ENCODE measurements at regions not wholly inside any gene's neighbourhood (a gene's known extent, or its start where the extent isn't known, plus 50 kb on each side); places are given as distances from the start of the nearest gene placed in this dataset.

DNA sequence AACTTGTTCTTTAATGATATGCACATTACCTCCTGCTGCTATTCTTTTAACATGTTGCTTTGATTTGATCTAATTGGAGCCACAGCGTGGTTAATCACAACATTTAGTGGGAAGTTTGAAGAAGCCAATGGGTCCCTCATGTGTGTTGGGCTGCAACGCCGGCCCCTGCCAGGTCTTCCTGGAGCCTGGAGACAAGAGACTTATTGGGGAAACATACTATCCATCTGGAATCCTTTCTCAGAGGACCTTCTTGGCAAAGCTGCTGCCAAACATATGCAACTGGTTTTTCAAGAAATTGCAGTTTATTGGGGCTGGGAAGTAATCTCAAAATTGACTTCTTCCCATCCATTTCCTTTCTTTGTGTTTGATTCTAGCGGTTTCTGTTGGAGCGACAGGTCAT lies 396.3 kb upstream of the PROK2 start:
- H3K79me2 ChIP-seq (ENCODE audit: low read depth), result no peaks in the 10 kb centered on the region
- H3K9me3 ChIP-seq (ENCODE audit: insufficient read depth, low read depth), result no peaks in the 10 kb centered on the region
- no peaks in the 10 kb centered on the region for H4K20me1 ChIP-seq (ENCODE audit: insufficient read depth)
- no peaks in the 10 kb centered on the region for H3F3A ChIP-seq (ENCODE audit: insufficient read depth, low read depth)
- H3K36me3 ChIP-seq (ENCODE audit: low read depth), result no peaks in the 10 kb centered on the region
- H3K27me3 ChIP-seq (ENCODE audit: insufficient read depth, low read depth), result peaks cover 49% of the 10 kb centered on the region
- TF ChIP-seq EZH2 (IDR thresholded peaks at IDR 0.05; ENCODE audit: low read depth), result no peak
- TF ChIP-seq, protein P1, sequence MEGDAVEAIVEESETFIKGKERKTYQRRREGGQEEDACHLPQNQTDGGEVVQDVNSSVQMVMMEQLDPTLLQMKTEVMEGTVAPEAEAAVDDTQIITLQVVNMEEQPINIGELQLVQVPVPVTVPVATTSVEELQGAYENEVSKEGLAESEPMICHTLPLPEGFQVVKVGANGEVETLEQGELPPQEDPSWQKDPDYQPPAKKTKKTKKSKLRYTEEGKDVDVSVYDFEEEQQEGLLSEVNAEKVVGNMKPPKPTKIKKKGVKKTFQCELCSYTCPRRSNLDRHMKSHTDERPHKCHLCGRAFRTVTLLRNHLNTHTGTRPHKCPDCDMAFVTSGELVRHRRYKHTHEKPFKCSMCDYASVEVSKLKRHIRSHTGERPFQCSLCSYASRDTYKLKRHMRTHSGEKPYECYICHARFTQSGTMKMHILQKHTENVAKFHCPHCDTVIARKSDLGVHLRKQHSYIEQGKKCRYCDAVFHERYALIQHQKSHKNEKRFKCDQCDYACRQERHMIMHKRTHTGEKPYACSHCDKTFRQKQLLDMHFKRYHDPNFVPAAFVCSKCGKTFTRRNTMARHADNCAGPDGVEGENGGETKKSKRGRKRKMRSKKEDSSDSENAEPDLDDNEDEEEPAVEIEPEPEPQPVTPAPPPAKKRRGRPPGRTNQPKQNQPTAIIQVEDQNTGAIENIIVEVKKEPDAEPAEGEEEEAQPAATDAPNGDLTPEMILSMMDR (conservative IDR thresholded peaks at IDR 0.05), result no peak
- no peak overlapping the region for H3K4me3 ChIP-seq
- no TSS peak for BruUV-seq (replicated peaks)
- CTCF ChIA-PET, result no interaction called here
- intact Hi-C loops (cut with micrococcal nuclease; ENCODE audit: unreplicated experiment), result no loop called here
- H3K9me2 ChIP-seq (ENCODE audit: insufficient read depth), result no peaks in the 10 kb centered on the region
- no peak for DNase-seq
- H3K4me2 ChIP-seq, result no peak overlapping the region
- no peaks in the 10 kb centered on the region for H3K4me1 ChIP-seq (replicated peaks; ENCODE audit: insufficient read depth)
- POLR2A ChIA-PET (ENCODE audit: unreplicated experiment), result no interaction called here
- no peak overlapping the region for H2AFZ ChIP-seq
- no peak overlapping the region for H3K27ac ChIP-seq

DNA sequence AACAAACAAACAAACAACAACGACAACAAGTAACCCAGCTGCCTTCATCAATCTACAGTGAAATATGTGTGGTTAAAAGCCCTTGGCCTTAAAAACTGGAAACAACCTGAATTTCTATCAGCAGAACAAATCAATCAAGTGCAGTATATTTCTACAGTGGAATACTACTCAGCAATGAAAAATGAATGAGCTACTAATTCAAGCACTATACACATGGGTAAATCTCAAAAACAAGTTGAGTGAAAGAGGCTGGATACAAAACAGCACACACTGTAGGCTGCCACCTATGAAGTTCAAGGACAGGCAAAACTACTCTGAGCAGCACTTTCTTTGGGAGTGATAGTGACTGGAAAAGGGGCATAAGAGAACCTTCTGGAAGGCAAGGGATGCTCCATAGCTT lies 395.5 kb upstream of the PROK2 start:
- no TSS peak for BruUV-seq (replicated peaks)
- TF ChIP-seq, protein P1 (conservative IDR thresholded peaks at IDR 0.05), result no peak
- no peak for TF ChIP-seq EZH2 (IDR thresholded peaks at IDR 0.05; ENCODE audit: low read depth)
- no peak overlapping the region for H3K4me3 ChIP-seq
- ChIA-PET CTCF (no interaction called here), POLR2A (ENCODE audit: unreplicated experiment) (no interaction called here)
- intact Hi-C loops (cut with micrococcal nuclease; ENCODE audit: unreplicated experiment), result no loop called here
- H2AFZ ChIP-seq, result no peak overlapping the region
- no peak overlapping the region for H3K4me2 ChIP-seq
- no peaks in the 10 kb centered on the region for H3K79me2 ChIP-seq (ENCODE audit: low read depth)
- H3K9me2 ChIP-seq (ENCODE audit: insufficient read depth), result no peaks in the 10 kb centered on the region
- DNase-seq, result no peak
- no peaks in the 10 kb centered on the region for H3K4me1 ChIP-seq (replicated peaks; ENCODE audit: insufficient read depth)
- H4K20me1 ChIP-seq (ENCODE audit: insufficient read depth), result no peaks in the 10 kb centered on the region
- no peaks in the 10 kb centered on the region for H3K36me3 ChIP-seq (ENCODE audit: low read depth)
- no peak overlapping the region for H3K27ac ChIP-seq
- no peaks in the 10 kb centered on the region for H3F3A ChIP-seq (ENCODE audit: insufficient read depth, low read depth)
- H3K27me3 ChIP-seq (ENCODE audit: insufficient read depth, low read depth), result peaks cover 53% of the 10 kb centered on the region
- H3K9me3 ChIP-seq (ENCODE audit: insufficient read depth, low read depth), result no peaks in the 10 kb centered on the region

DNA sequence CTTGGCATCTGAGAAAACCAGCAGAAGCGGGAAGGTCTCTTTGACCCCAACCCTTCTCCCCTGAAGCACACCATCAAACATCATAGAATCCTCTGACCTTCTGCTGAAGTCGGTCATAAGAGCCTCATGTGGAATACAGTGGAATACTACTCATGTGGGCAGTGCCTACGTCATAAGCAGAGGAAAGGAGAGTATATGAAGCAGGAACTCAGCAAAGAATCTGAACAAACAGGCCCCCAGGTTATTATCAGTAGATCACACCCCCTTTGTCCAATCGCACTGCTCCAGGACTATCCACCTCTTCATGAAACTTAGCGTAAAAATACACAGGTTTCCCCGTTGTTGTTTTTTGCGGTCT lies 394.1 kb upstream of the PROK2 start:
- Histone ChIP-seq H3K4me1 (replicated peaks; ENCODE audit: insufficient read depth) (no peaks in the 10 kb centered on the region), H3K4me2 (no peak overlapping the region), H3F3A (ENCODE audit: insufficient read depth, low read depth) (no peaks in the 10 kb centered on the region), H3K27me3 (ENCODE audit: insufficient read depth, low read depth) (peaks cover 53% of the 10 kb centered on the region), H3K79me2 (ENCODE audit: low read depth) (no peaks in the 10 kb centered on the region), H3K36me3 (ENCODE audit: low read depth) (no peaks in the 10 kb centered on the region), H3K4me3 (no peak overlapping the region), H3K9me2 (ENCODE audit: insufficient read depth) (no peaks in the 10 kb centered on the region), H2AFZ (no peak overlapping the region), H4K20me1 (ENCODE audit: insufficient read depth) (no peaks in the 10 kb centered on the region), H3K9me3 (ENCODE audit: insufficient read depth, low read depth) (no peaks in the 10 kb centered on the region), H3K27ac (no peak overlapping the region)
- DNase-seq, result no peak
- ChIA-PET POLR2A (ENCODE audit: unreplicated experiment) (no interaction called here), CTCF (no interaction called here)
- intact Hi-C loops (cut with micrococcal nuclease; ENCODE audit: unreplicated experiment), result no loop called here
- BruUV-seq (replicated peaks), result no TSS peak
- TF ChIP-seq, protein P1 (conservative IDR thresholded peaks at IDR 0.05), result no peak
